ENCODE measurements at regions not wholly inside any gene's neighbourhood (a gene's known extent, or its start where the extent isn't known, plus 50 kb on each side); places are given as distances from the start of the nearest gene placed in this dataset.

- no peak for TF ChIP-seq POLR2A (IDR thresholded peaks at IDR 0.05)
- TF ChIP-seq POLR2AphosphoS5 (IDR thresholded peaks at IDR 0.05), result no peak
- TF ChIP-seq CTCF (IDR thresholded peaks at IDR 0.05), result no peak
- Histone ChIP-seq H3K4me3 (no peak overlapping the region), H3K27me3 (replicated peaks; ENCODE audit: insufficient read depth) (no peaks in the 10 kb centered on the region), H3K9me3 (no peaks in the 10 kb centered on the region), H3K27ac (no peak overlapping the region), H3K4me1 (replicated peaks) (no peaks in the 10 kb centered on the region), H3K36me3 (no peaks in the 10 kb centered on the region)
- intact Hi-C loops (cut with DNase I), result no loop called here
- DNase-seq (ENCODE audit: low spot score), result no peak
- 28% methylated on average over 1 of the region's 1 CpG for WGBS
Measured at GRCh38 chr1:219086956-219087469, 86.7 kb upstream of the LYPLAL1 start.

- no peaks in the 10 kb centered on the region for H3K36me3 ChIP-seq
- 94% methylated on average over 5 of the region's 5 CpGs for WGBS
- H3K9me3 ChIP-seq, result no peaks in the 10 kb centered on the region
- no peak for TF ChIP-seq CTCF (IDR thresholded peaks at IDR 0.05)
- no peak for TF ChIP-seq POLR2A (IDR thresholded peaks at IDR 0.05)
- TF ChIP-seq POLR2AphosphoS5 (IDR thresholded peaks at IDR 0.05), result no peak
- no peak overlapping the region for H3K27ac ChIP-seq
- DNase-seq (ENCODE audit: low spot score), result no peak
- no peaks in the 10 kb centered on the region for H3K27me3 ChIP-seq (replicated peaks; ENCODE audit: insufficient read depth)
- no peak overlapping the region for H3K4me3 ChIP-seq
- H3K4me1 ChIP-seq (replicated peaks), result no peaks in the 10 kb centered on the region
- intact Hi-C loops (cut with DNase I), result no loop called here
Measured at GRCh38 chr1:219088778-219089557, 84.7 kb upstream of the LYPLAL1 start.

- no peaks in the 10 kb centered on the region for H3K36me3 ChIP-seq
- WGBS, result 92% methylated on average over 1 of the region's 1 CpG
- no peaks in the 10 kb centered on the region for H3K9me3 ChIP-seq
- TF ChIP-seq CTCF (IDR thresholded peaks at IDR 0.05) (no peak), POLR2A (IDR thresholded peaks at IDR 0.05) (no peak), POLR2AphosphoS5 (IDR thresholded peaks at IDR 0.05) (no peak)
- no peaks in the 10 kb centered on the region for H3K27me3 ChIP-seq (replicated peaks; ENCODE audit: insufficient read depth)
- intact Hi-C loops (cut with DNase I), result no loop called here
- no peak overlapping the region for H3K4me3 ChIP-seq
- no peak for DNase-seq (ENCODE audit: low spot score)
- no peaks in the 10 kb centered on the region for H3K4me1 ChIP-seq (replicated peaks)
- H3K27ac ChIP-seq, result no peak overlapping the region
Measured at GRCh38 chr1:219090607-219091006, 83.1 kb upstream of the LYPLAL1 start.

- H3K9me3 ChIP-seq, result no peaks in the 10 kb centered on the region
- TF ChIP-seq CTCF (IDR thresholded peaks at IDR 0.05), result no peak
- no peaks in the 10 kb centered on the region for H3K4me1 ChIP-seq (replicated peaks)
- H3K4me3 ChIP-seq, result no peak overlapping the region
- H3K27me3 ChIP-seq (replicated peaks; ENCODE audit: insufficient read depth), result no peaks in the 10 kb centered on the region
- 76% methylated on average over 1 of the region's 1 CpG for WGBS
- H3K36me3 ChIP-seq, result no peaks in the 10 kb centered on the region
- no peak for DNase-seq (ENCODE audit: low spot score)
- intact Hi-C loops (cut with DNase I), result no loop called here
- H3K27ac ChIP-seq, result no peak overlapping the region
Measured at GRCh38 chr1:219092206-219092605, 81.5 kb upstream of the LYPLAL1 start.

- WGBS, result 49% methylated on average over 1 of the region's 1 CpG
- TF ChIP-seq CTCF (IDR thresholded peaks at IDR 0.05) (no peak), POLR2AphosphoS5 (IDR thresholded peaks at IDR 0.05) (no peak), POLR2A (IDR thresholded peaks at IDR 0.05) (no peak)
- intact Hi-C loops (cut with DNase I), result no loop called here
Measured at GRCh38 chr1:219099307-219099706, 74.4 kb upstream of the LYPLAL1 start.

More at GRCh38 chr1:219099307-219099706, 74.4 kb upstream of the LYPLAL1 start:
- no peaks in the 10 kb centered on the region for H3K27me3 ChIP-seq (replicated peaks; ENCODE audit: insufficient read depth)
- no peak overlapping the region for H3K4me3 ChIP-seq
- H3K36me3 ChIP-seq, result no peaks in the 10 kb centered on the region
- no peaks in the 10 kb centered on the region for H3K9me3 ChIP-seq
- no peak for DNase-seq (ENCODE audit: low spot score)
- H3K27ac ChIP-seq, result no peak overlapping the region
- H3K4me1 ChIP-seq (replicated peaks), result no peaks in the 10 kb centered on the region
